ENCODE measurements at regions not wholly inside any gene's neighbourhood (a gene's known extent, or its start where the extent isn't known, plus 50 kb on each side); places are given as distances from the start of the nearest gene placed in this dataset.

DNA sequence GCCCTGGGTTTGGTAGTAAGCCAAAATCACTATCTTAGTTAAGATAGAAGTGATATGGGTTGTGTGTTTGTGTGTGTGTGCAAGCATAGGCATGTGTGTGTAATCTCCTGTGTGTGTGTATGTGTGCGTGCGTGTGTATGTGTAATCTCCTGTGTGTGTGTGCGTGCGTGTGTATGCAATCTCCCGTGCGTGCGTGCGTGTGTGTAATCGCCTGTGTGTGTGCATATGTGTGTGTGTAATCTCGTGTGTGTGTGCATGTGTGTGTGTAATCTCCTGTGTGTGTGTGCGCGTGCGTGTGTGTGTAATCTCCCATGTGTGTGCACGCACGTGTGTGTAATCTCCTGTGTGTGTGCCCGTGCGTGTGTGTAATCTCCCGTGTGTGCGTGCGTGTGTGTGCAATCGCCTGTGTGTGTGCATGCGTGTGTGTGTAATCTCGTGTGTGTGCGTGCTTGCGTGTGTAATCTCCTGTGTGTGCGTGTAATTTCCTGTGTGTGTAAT lies 219.3 kb upstream of the GGTLC1 start:
- TF ChIP-seq, protein P1, sequence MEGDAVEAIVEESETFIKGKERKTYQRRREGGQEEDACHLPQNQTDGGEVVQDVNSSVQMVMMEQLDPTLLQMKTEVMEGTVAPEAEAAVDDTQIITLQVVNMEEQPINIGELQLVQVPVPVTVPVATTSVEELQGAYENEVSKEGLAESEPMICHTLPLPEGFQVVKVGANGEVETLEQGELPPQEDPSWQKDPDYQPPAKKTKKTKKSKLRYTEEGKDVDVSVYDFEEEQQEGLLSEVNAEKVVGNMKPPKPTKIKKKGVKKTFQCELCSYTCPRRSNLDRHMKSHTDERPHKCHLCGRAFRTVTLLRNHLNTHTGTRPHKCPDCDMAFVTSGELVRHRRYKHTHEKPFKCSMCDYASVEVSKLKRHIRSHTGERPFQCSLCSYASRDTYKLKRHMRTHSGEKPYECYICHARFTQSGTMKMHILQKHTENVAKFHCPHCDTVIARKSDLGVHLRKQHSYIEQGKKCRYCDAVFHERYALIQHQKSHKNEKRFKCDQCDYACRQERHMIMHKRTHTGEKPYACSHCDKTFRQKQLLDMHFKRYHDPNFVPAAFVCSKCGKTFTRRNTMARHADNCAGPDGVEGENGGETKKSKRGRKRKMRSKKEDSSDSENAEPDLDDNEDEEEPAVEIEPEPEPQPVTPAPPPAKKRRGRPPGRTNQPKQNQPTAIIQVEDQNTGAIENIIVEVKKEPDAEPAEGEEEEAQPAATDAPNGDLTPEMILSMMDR (IDR thresholded peaks at IDR 0.05): no peak
- TF ChIP-seq POLR2A (IDR thresholded peaks at IDR 0.05) (no peak), EP300 (IDR thresholded peaks at IDR 0.05) (no peak)
